CD14-positive monocyte (primary cell): ENCODE measurements at regions not wholly inside any gene's neighbourhood (a gene's known extent, or its start where the extent isn't known, plus 50 kb on each side); places are given as distances from the start of the nearest gene placed in this dataset.

Source experiments
- DNase-seq, 3 donors: peaks; one replicate each; pipeline ENCODE4 v3.0.0-alpha.2; 2011 to 2022
- H2AFZ ChIP-seq: 2 replicates; pipeline ENCODE4 v1.6.0; 2012; ENCODE audit warnings: mild to moderate bottlenecking, low read depth, low read length, inconsistent platforms; ENCODE audit not compliant: insufficient read depth, poor library complexity, severe bottlenecking
- H3K27ac ChIP-seq, 2 donors: 1 replicate in 1 of 2; 2 replicates in 1 of 2; pipeline ENCODE4 v1.5.1; 2012 to 2013; ENCODE audit warnings: low read length in 2 of 2, control low read depth in 1 of 2, inconsistent platforms in 1 of 2, low read depth in 1 of 2, mild to moderate bottlenecking in 1 of 2
- H3K27me3 ChIP-seq, 2 donors: one replicate each; pipeline versions ENCODE4 v1.6.0 to v1.6.1; 2011 to 2013; ENCODE audit warnings: low read length in 2 of 2; ENCODE audit not compliant: control insufficient read depth in 2 of 2, insufficient read depth in 2 of 2
- H3K36me3 ChIP-seq, 2 donors: replicated peaks in 1 of 2; 1 replicate in 1 of 2; 2 replicates in 1 of 2; pipeline versions ENCODE4 v1.5.1 to v1.6.1; 2012 to 2013; ENCODE audit warnings: low read length in 2 of 2, control low read depth in 1 of 2, inconsistent platforms in 1 of 2, mild to moderate bottlenecking in 1 of 2; ENCODE audit not compliant: insufficient read depth in 2 of 2, control insufficient read depth in 1 of 2
- H3K4me1 ChIP-seq, 2 donors: 1 replicate in 1 of 2; 2 replicates in 1 of 2; pipeline versions ENCODE4 v1.5.1 to v1.6.1; 2012 to 2013; ENCODE audit warnings: low read length in 2 of 2, control low read depth in 1 of 2, inconsistent platforms in 1 of 2, mild to moderate bottlenecking in 1 of 2, moderate library complexity in 1 of 2; ENCODE audit not compliant: insufficient read depth in 2 of 2, control insufficient read depth in 1 of 2
- H3K4me2 ChIP-seq: replicated peaks from 2 replicates; pipeline ENCODE3; 2012; ENCODE audit warnings: low read length, moderate library complexity, mild to moderate bottlenecking; ENCODE audit not compliant: poor library complexity, severe bottlenecking; ENCODE audit errors: extremely low read depth
- H3K4me3 ChIP-seq, 3 experiments: fragments of 200-600 bp in 1 of 3; sonication (generic) in 1 of 3; replicated peaks in 1 of 3; 1 replicate in 2 of 3; 2 replicates in 1 of 3; pipeline ENCODE4 v1.5.1; 2011 to 2013; ENCODE audit warnings: low read length in 3 of 3, mild to moderate bottlenecking in 3 of 3, control low read depth in 2 of 3, low read depth in 2 of 3, inconsistent platforms in 1 of 3, moderate library complexity in 1 of 3
- H3K79me2 ChIP-seq: 2 replicates; pipeline ENCODE4 v1.6.0; 2012; ENCODE audit warnings: mild to moderate bottlenecking, control low read depth, inconsistent platforms, low read length, moderate library complexity; ENCODE audit not compliant: insufficient read depth
- H3K9ac ChIP-seq: 2 replicates; pipeline ENCODE4 v1.6.0; 2017; ENCODE audit warnings: low read length, mild to moderate bottlenecking; ENCODE audit not compliant: insufficient read depth, poor library complexity, severe bottlenecking
- H3K9me3 ChIP-seq, 2 donors: replicated peaks in 1 of 2; 1 replicate in 1 of 2; 2 replicates in 1 of 2; pipeline versions ENCODE4 v1.5.1 to v1.6.1; 2012 to 2013; ENCODE audit warnings: low read length in 2 of 2, control low read depth in 1 of 2; ENCODE audit not compliant: control insufficient read depth in 1 of 2, insufficient read depth in 1 of 2
- H4K20me1 ChIP-seq: 2 replicates; pipeline ENCODE4 v1.6.0; 2012; ENCODE audit warnings: mild to moderate bottlenecking, low read length, control low read depth, moderate library complexity; ENCODE audit not compliant: insufficient read depth
- H3K27ac Mint-ChIP-seq, 7 donors: one replicate each; pipeline ENCODE4 v1.8.0; 2020; ENCODE audit warnings: mild to moderate bottlenecking in 7 of 7, mixed read lengths in 7 of 7, moderate library complexity in 6 of 7, inconsistent platforms in 2 of 7
- H3K27me3 Mint-ChIP-seq, 3 donors: one replicate each; pipeline ENCODE4 v1.8.0; 2021 to 2022; ENCODE audit warnings: low read depth in 3 of 3, mild to moderate bottlenecking in 3 of 3, mixed read lengths in 3 of 3, moderate library complexity in 3 of 3, inconsistent platforms in 1 of 3
- H3K36me3 Mint-ChIP-seq, 2 donors: one replicate each; pipeline ENCODE4 v1.8.0; 2020; ENCODE audit warnings: mixed read lengths in 2 of 2, inconsistent platforms in 1 of 2, mild to moderate bottlenecking in 1 of 2
- H3K4me1 Mint-ChIP-seq: one replicate; pipeline ENCODE4 v1.8.0; 2020; ENCODE audit warnings: mild to moderate bottlenecking, mixed read lengths
- H3K4me3 Mint-ChIP-seq, 2 donors: one replicate each; pipeline ENCODE4 v1.8.0; 2020; ENCODE audit warnings: mild to moderate bottlenecking in 2 of 2, mixed read lengths in 2 of 2, moderate library complexity in 1 of 2
- H3K9me3 Mint-ChIP-seq, 7 donors: one replicate each; pipeline ENCODE4 v1.8.0; 2020 to 2022; ENCODE audit warnings: mixed read lengths in 7 of 7, mild to moderate bottlenecking in 6 of 7, moderate library complexity in 6 of 7, inconsistent platforms in 2 of 7
- WGBS: methylation state at CpG from one replicate; pipeline ENCODE4 v1.1.5; 2013; ENCODE audit warnings: missing lambda C conversion rate; ENCODE audit not compliant: insufficient coverage; 5-methylcytosine and 5-hydroxymethylcytosine counted together
- intact Hi-C, 2 donors: fragments of 100-400 bp; cut with micrococcal nuclease; formaldehyde crosslinking; loops; one replicate each; pipeline versions ENCODE4 v1.15.0 to v1.15.1; 2023
- TF ChIP-seq, protein P1 (sequence below): fragments of 200-600 bp; IDR thresholded peaks from one replicate; pipeline ENCODE4 v1.8.0; 2022; ENCODE audit warnings: antibody characterized with exemption, mild to moderate bottlenecking

DNA sequence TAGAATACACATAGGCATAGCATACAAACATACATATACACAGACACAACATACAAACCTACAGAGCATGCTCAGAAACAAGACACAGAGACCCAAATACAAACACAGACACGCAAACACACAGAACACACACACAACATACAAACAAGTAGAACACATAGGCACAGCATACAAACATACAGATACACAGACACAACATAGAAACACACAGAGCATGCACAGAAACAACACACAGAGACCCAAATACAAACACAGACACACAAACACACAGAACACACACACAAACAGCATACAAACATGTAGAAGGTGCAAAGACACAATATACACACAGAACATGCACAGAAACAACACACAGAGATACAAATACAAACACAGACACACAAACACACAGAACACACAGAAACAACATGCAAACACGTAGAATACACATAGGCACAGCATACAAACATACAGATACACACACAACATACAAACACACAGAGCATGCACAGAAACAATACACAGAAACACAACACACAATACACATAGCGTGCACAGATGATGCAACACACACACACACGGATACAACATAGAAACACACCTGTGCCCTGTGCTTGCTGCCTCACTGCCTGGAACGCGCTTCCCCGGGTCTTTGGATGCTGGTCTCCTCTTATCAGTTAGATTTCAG is 469.0 kb upstream of the CDH4 start:
- TF ChIP-seq, protein P1, sequence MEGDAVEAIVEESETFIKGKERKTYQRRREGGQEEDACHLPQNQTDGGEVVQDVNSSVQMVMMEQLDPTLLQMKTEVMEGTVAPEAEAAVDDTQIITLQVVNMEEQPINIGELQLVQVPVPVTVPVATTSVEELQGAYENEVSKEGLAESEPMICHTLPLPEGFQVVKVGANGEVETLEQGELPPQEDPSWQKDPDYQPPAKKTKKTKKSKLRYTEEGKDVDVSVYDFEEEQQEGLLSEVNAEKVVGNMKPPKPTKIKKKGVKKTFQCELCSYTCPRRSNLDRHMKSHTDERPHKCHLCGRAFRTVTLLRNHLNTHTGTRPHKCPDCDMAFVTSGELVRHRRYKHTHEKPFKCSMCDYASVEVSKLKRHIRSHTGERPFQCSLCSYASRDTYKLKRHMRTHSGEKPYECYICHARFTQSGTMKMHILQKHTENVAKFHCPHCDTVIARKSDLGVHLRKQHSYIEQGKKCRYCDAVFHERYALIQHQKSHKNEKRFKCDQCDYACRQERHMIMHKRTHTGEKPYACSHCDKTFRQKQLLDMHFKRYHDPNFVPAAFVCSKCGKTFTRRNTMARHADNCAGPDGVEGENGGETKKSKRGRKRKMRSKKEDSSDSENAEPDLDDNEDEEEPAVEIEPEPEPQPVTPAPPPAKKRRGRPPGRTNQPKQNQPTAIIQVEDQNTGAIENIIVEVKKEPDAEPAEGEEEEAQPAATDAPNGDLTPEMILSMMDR: no peak
- Histone ChIP-seq H3K27ac (no peak overlapping the region), H4K20me1 (no peaks in the 10 kb centered on the region), H3K4me1 (no peaks in the 10 kb centered on the region), H3K4me3 (no peak overlapping the region), H3K27me3 (no peaks in the 10 kb centered on the region), H3K9me3 (peaks cover 3 to 13% of the 10 kb centered on the region in 2 donors), H3K36me3 (no peaks in the 10 kb centered on the region), H3K79me2 (no peaks in the 10 kb centered on the region), H2AFZ (no peak overlapping the region), H3K9ac (no peak overlapping the region), H3K4me2 (no peak overlapping the region)
- Mint-ChIP-seq H3K27me3 (peaks cover 0 to 2% (median 2%) of the 10 kb centered on the region in 3 donors), H3K36me3 (no peaks in the 10 kb centered on the region), H3K9me3 (peaks cover 0 to 6% (median 2%) of the 10 kb centered on the region in 7 donors), H3K27ac (no peak overlapping the region), H3K4me3 (no peak overlapping the region), H3K4me1 (no peaks in the 10 kb centered on the region)
- no peak for DNase-seq
- intact Hi-C loops: no loop called here
- whole genome bisulfite sequencing: 81% methylated on average over 6 of the region's 7 CpGs

DNA sequence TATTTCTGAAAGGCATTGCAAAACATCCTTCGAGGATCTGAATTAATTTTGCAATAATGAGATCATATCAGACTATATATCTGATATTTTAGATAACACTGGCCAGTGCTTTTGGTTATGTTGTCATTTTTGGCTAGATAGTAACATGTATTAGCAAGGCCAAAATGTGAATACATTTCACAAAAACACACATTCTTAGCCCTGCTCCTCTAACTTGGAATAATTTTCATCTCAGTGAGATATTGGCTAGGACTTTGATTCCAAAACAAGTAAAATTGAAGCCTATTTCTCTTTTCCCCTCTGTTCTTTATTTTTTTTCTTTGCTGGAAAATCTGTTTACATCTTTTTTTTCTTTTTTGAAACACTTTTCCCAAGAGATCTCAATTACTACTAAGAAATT is 466.8 kb upstream of the CDH4 start:
- H3K9ac ChIP-seq: no peak overlapping the region
- no peak overlapping the region for H2AFZ ChIP-seq
- H3K27ac ChIP-seq: no peak overlapping the region
- H3K36me3 Mint-ChIP-seq: no peaks in the 10 kb centered on the region
- H3K79me2 ChIP-seq: no peaks in the 10 kb centered on the region
- no peaks in the 10 kb centered on the region for H3K27me3 ChIP-seq
- H3K27ac Mint-ChIP-seq: no peak overlapping the region
- no peaks in the 10 kb centered on the region for H3K36me3 ChIP-seq
- no peak for DNase-seq
- peaks cover 0 to 6% (median 0%) of the 10 kb centered on the region in 7 donors for H3K9me3 Mint-ChIP-seq
- H4K20me1 ChIP-seq: no peaks in the 10 kb centered on the region
- no peak overlapping the region for H3K4me3 ChIP-seq
- peaks cover 0 to 2% (median 2%) of the 10 kb centered on the region in 3 donors for H3K27me3 Mint-ChIP-seq
- no peak overlapping the region for H3K4me2 ChIP-seq
- H3K4me3 Mint-ChIP-seq: no peak overlapping the region
- peaks cover 0 to 2% of the 10 kb centered on the region in 2 donors for H3K9me3 ChIP-seq
- H3K4me1 ChIP-seq: no peaks in the 10 kb centered on the region
- H3K4me1 Mint-ChIP-seq: no peaks in the 10 kb centered on the region
- WGBS: no CpG with 5 or more reads among the region's 1 CpG
- TF ChIP-seq, protein P1: no peak
- intact Hi-C loops: no loop called here
